Muscle of back (tissue), 3 donors: ENCODE measurements at regions not wholly inside any gene's neighbourhood (a gene's known extent, or its start where the extent isn't known, plus 50 kb on each side); places are given as distances from the start of the nearest gene placed in this dataset.

Experiments
- DNase-seq, 3 donors: peaks; one replicate each; pipeline versions ENCODE4 v3.0.0 to v3.0.0-alpha.2; 2013

DNA sequence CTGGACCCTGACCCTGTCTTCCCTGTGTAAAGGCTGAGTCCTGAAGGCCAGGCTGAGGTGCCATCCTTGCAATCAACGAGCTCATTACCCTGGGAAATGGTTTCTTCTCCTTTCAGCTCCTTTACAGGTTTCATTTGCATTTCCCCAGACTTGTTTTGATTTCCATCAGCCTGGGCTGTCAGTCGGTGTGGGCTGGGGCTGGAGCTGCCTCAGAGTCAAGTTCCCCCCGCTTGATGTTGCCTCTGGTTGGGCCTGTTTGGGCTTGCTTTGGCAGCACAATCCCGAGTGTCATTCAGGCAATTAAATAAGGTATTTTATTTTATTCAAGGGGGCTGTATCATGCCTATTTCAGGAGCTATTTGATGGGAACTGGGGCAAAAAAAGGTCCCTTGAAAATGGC lies 424.9 kb downstream of the INSC start:
- DNase-seq = no peak

DNA sequence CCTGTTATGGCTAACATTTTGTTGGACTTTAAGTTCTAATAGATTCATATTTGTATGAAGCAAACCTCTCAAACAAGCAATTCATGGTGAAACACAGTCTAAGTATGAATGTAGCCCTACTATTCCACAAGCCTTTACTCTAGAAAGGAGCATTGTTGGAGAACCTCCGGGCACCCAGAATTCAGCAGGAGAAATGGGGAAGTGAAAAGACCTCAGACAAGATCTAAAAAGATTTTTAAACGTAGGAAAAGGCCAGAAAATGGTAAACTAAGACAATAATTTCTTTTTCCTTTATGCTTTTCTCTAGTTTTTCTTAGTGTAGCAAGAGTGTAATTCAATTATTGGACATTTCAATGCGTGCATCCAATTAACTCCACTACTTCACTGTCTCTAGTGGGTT lies 426.4 kb downstream of the INSC start:
- DNase-seq = no peak

- no peak for DNase-seq
Measured at GRCh38 chr11:15544353-15544752, 429.6 kb downstream of the INSC start.

GRCh38 chr11:15547685-15548084 lies 433.0 kb downstream of the INSC start:
- DNase-seq = no peak

GRCh38 chr11:15551901-15552851 lies 437.5 kb downstream of the INSC start:
- DNase-seq = peak in 1 of 3 donors; percentile 38

DNA sequence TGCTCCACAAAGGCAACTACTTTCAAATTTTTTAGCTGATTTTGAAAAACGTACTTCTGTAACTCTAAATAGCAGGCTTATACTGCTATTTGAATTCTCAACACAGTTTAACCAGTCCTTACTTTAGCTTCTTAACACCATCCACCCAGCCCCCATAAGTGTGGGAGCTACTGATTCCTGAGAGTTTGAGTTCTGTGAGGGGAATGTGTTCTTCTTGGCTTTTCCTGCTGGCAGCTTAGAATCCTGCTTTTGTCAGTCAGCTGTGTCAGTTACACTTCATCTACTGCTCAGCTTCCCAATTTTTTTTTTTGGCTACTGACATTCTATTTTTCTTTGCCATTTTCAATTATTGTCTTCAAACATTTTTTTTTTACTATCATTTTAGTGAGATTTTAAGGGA lies 440.4 kb downstream of the INSC start:
- DNase-seq = no peak

DNA sequence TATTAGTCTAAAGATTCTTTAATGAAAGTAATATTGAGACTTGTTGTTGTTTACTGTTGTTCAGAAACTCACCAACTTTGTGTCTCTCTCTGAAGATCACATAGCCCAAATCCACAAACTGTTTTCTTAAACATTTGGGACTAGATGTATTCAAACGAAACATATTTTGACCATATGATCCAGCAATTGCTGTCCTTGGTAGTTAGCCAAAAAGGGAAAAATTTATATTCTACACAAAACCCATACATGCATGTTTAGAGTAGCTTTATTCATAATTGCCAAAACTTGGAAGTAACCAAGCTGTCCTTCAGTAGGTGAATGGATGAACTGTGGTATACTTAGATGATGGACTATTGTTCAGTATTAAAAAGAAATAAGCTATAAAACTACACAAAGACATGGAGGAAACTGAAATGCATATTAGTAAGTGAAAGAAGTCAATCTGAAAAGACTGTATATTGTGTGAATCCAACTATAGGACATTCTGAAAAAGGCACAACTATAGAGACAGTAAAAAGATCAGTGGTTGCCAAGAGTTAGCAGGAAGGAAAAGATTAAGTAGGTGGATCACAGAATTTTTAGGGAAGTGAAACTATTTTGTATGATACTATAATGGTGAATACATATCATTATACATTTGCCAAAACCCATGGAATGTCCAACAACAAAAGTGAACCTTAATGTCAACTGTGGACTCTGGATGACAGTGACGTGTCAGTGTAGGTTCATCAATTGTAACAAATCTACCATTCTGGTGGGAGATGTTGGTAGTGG lies 442.9 kb downstream of the INSC start:
- DNase-seq = no peak

DNA sequence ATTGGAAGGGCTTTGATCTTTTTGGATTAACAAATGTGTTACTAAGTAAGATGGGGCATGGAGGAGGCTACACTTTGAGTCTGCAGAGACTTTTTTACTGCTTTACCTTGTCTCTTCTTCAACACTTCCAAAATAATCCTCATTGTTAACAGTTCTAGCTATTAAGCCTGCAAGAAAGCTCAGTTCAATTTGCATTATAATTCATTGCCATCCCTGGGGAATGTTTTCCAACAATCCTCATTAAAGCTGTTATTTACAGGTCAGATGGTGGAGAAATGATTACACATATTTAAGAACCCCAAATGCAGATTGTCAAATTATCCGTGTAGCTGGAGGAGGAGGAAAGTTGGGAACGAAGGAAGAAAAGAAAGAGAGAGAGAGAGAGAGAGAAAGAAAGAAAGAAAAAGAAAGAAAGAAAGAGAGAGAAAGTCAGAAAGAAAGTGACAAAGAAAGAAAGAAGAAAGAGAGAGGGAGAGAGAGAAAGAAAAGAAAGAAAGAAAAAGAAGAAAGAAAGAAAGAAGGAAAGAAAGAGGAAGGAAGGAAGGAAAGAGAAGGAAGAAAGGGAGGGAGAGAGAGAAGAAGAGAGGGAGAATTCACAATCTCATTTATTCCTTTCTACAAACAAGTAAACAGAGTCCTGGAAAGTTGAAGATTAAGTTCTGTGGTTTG lies 443.9 kb downstream of the INSC start:
- DNase-seq = no peak

- DNase-seq = no peak
Measured at GRCh38 chr11:15560689-15561467, 446.2 kb downstream of the INSC start.

DNA sequence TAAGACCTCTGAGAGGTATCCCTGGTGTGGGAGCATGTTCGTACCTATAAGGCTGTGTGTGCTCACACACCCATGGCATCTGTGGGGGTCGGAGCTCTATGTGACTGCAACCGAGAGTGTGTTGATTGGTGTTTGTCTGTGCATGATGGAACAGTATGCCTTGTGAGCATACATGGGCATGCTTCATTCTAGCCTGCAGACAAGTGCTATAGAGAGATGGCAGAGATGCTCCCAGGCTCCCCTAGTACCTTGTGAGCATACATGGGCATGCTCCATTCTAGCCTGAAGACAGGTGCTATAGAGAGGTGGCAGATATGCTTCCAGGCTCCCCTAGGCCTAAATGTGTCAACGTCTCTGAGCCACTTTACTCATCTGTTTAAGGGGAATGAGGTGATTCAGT lies 447.5 kb downstream of the INSC start:
- no peak for DNase-seq

DNA sequence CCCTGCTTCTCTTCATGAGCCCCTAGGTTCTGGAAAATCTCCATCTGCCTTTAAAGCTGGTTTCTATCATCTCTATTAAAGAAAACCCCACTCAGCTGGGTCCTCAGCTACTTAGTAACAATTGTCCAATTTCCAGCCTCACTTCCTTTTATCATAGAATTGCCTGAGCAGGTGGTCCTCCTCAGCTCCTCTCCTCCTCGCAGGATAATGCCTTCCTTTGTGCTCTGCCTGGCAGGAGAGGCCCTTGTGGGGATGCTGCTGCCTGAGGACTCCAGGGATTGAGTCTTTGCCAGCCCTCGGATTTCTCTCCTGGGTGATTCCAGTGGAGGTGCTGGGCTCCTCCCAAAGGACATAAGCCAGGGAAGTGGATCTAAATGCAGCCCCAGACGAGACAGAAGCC lies 448.3 kb downstream of the INSC start:
- no peak for DNase-seq

DNA sequence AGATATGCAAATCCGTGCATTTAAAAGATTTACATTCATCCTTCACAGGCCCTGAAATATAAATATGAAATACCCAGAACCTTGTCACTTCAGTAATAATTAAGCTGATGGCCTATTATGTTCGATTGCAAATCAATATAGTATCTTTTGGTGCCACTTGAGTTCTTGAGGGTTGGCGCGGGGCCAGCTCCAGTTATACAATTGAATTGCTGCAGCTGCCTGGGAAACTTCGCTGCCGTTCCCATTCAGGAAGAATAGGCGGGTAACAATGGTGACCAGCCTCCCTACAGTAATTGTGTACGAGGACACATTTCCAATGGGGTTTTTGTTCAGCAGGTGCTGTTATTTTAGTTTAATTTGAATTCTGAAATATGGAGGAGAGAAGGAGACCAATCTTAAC lies 451.2 kb downstream of the INSC start:
- no peak for DNase-seq

GRCh38 chr11:15568440-15568839 lies 453.7 kb downstream of the INSC start:
- DNase-seq = no peak

DNA sequence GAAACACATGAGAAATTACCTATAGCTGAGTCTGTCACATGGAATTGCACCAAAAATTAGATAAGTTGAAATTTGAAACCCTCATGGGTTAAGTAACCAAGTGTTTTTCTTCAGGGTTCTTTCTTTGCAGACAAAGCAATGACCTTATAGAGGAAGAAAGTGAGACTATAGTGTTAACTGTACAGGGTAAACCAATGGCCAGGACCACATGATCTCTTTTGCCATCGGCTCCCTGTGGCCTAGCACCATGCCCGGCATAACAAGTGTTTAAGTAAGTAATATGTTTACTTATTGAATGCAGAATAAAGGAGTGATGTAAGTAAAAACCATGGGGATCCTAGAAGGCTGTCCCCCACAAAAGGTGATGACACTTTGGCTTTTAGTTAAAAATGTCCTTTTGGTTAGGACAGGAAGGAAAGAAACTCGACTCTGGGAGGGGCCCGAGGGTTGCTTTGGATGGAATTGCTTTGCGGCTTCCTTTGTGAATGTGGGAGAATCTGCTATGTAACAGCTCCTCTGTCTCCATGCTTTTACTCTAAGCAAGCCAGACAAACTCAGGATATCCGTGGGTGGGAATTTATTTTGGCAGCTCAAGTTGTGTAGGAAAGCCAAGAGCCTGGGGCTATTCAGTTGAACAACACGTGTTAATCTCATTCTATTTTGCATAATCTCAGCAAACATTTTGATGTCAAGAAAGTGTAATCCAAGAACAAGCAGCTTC lies 454.7 kb downstream of the INSC start:
- peak; percentile 57 to 91 (median 80) for DNase-seq

DNA sequence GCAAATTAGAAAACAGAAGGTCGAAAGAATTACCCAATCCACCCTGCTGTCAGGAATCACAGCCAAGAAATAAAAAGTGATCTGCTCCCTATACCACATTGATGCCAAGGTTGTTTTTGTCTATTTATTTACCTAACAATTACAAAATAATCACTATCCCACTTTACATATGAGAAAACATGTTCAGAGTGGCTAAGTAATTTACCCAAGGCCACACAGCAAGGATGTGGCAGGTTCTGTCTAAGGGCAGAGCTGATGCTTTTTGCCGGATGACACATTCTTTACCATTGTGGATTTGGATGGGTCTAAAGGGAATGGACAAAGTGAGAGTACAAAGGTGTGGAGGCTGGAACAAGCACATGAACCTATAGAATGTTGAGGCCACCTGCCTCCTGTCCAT lies 460.7 kb downstream of the INSC start:
- no peak for DNase-seq

DNA sequence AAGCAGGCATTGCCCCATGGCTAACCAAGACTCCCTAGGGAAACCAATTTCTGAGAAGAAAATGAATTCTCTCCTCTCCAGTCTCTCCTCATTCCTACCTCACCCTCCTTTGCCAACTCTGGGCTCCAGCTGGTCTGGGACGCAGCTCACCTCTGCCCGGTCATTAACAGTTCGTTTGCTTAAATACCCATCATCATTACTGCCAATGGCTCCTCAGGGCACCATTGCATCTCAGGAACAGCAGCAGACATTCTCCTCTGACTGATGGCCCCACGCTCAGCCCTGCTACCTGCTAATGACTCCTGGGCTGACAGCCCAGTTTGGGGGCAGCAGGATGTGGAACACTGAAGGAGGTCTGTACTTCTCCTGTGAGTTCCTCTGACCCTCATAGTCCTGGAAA lies 462.0 kb downstream of the INSC start:
- DNase-seq = no peak

GRCh38 chr11:15577519-15577918 lies 462.8 kb downstream of the INSC start:
- no peak for DNase-seq

DNA sequence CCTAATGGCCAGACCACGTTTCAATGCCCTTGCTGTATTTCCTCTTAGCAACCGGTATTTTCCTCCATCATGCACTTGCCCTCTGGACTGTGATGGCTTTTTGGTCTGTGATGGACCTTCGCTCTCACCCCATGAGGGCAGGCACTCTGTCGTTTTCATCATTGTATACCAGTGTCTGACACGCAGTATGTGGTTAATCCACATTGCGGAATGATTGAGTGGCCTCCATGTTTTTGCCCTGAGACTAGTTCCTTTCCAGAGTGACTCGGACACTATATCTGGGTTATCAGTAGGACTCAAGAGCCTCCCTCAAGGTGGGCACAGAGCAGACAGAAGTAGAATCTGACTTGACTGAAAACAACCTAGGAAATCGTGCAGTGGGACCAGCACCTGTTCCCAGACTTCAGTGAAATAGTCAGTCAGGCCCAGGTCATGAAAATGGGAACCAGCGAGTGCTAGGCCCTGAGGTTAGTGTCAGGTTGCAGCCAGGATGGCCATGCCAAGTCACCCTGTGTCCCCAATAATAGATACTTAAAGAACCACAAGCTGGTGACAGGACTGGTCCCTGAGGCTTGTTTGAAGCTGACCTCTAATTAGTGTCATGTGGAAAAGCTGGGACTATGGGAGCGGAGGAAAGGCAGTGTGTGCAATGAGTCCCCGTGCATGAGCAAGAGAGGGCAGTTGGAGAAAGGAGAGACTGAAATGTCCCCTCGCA lies 464.7 kb downstream of the INSC start:
- no peak for DNase-seq

GRCh38 chr11:15580056-15580774 lies 465.5 kb downstream of the INSC start:
- DNase-seq = no peak

- no peak for DNase-seq
Measured at GRCh38 chr11:15580775-15581095, 466.0 kb downstream of the INSC start.
